K562 (cell line): ENCODE measurements at regions not wholly inside any gene's neighbourhood (a gene's known extent, or its start where the extent isn't known, plus 50 kb on each side); places are given as distances from the start of the nearest gene placed in this dataset.

ENCODE experiments used
- HIVEP1 ChIP-seq: fragments of 250-450 bp; sonication (Bioruptor Pico); IDR thresholded peaks from 2 replicates; pipeline ENCODE4 v1.4.0; 2020; ENCODE audit warnings: mild to moderate bottlenecking
- JUND ChIP-seq, 2 experiments: IDR thresholded peaks; 2 replicates in 1 of 2; 3 replicates in 1 of 2; pipeline ENCODE4 v1.6.1; 2011; ENCODE audit warnings: borderline replicate concordance in 2 of 2, low read depth in 2 of 2, low read length in 2 of 2, improper control_type of control experiment in 1 of 2, missing biosample characterization in 1 of 2, missing genetic modification characterization in 1 of 2, missing genetic modification reagents in 1 of 2
- KLF1 ChIP-seq: fragments of 450-650 bp; IDR thresholded peaks from 2 replicates; pipeline ENCODE4 v1.6.1; 2016; ENCODE audit warnings: missing genetic modification characterization, missing compliant biosample characterization
- OTX1 ChIP-seq: fragments of 450-650 bp; formaldehyde crosslinking; IDR thresholded peaks from 2 replicates; pipeline ENCODE4 v1.4.0; 2022; ENCODE audit warnings: mild to moderate bottlenecking

GRCh38 chr12:22787557-22787956 is 162.6 kb downstream of the ETNK1 start:
- TF ChIP-seq KLF1 (tag) (no peak), HIVEP1 (CRISPR knock-in tag) (no peak), OTX1 (CRISPR knock-in tag) (no peak), JUND (IDR thresholded peaks at IDR 0.05; ENCODE audit: borderline replicate concordance, low read depth, low read length) (no peak), JUND (tag; IDR thresholded peaks at IDR 0.05; ENCODE audit: borderline replicate concordance, low read depth, low read length) (no peak)
